Activated CD8-positive, alpha-beta T cell treated with anti-CD3 and anti-CD28 coated beads for 36 hours (primary cell): ENCODE measurements at regions not wholly inside any gene's neighbourhood (a gene's known extent, or its start where the extent isn't known, plus 50 kb on each side); places are given as distances from the start of the nearest gene placed in this dataset.
"Not testable (repeated sequence)": the region's sequence is repeated elsewhere in the genome, so short reads cannot be mapped to it uniquely, and the experiment has no call there.

Source experiments
- ATAC-seq: fragments of 200-7000 bp; cut with Tn5 transposase; one replicate; pipeline ENCODE4 v1.10.0; 2021; ENCODE audit warnings: mild to moderate bottlenecking, moderate library complexity
- CTCF ChIA-PET: fragments of 350-600 bp; sonication (Branson Sonifier 250); formaldehyde crosslinking; loops from one replicate; lab custom pipeline; 2021; ENCODE audit warnings: antibody characterized with exemption; lab: Charles Lee
- POLR2A ChIA-PET: fragments of 350-600 bp; sonication (Branson Sonifier 250); formaldehyde crosslinking; loops from one replicate; lab custom pipeline; 2021; ENCODE audit warnings: antibody characterized with exemption; lab: Charles Lee
- DNase-seq: peaks from one replicate; pipeline ENCODE4 v3.0.0-alpha.2; 2020
- H3K27ac Mint-ChIP-seq: one replicate; pipeline ENCODE4 v1.8.0; 2021; ENCODE audit warnings: mild to moderate bottlenecking, mixed read lengths
- H3K27me3 Mint-ChIP-seq: one replicate; pipeline ENCODE4 v1.8.0; 2021; ENCODE audit warnings: mixed read lengths
- H3K36me3 Mint-ChIP-seq: one replicate; pipeline ENCODE4 v1.8.0; 2021; ENCODE audit warnings: low read depth, mixed read lengths
- H3K4me1 Mint-ChIP-seq: one replicate; pipeline ENCODE4 v1.8.0; 2021; ENCODE audit warnings: low read depth, mixed read lengths
- H3K4me3 Mint-ChIP-seq: one replicate; pipeline ENCODE4 v1.8.0; 2021; ENCODE audit warnings: mild to moderate bottlenecking, moderate library complexity, mixed read lengths
- H3K9me3 Mint-ChIP-seq: one replicate; pipeline ENCODE4 v1.8.0; 2021; ENCODE audit warnings: mixed read lengths
- intact Hi-C: fragments of 100-400 bp; cut with micrococcal nuclease; formaldehyde crosslinking; loops from one replicate; pipeline ENCODE4 v1.10.0; 2022
- TF ChIP-seq, protein P1 (sequence below): fragments of 200-600 bp; IDR thresholded peaks from one replicate; pipeline ENCODE4 v1.8.0; 2022; ENCODE audit warnings: antibody characterized with exemption, mild to moderate bottlenecking

- no peaks in the 10 kb centered on the region for H3K36me3 Mint-ChIP-seq
- DNase-seq (peak; percentile 1), ATAC-seq (no peak)
- ChIA-PET POLR2A (no interaction called here), CTCF (no interaction called here)
- no peak overlapping the region for H3K4me3 Mint-ChIP-seq
- H3K27ac Mint-ChIP-seq, result no peak overlapping the region
- no peaks in the 10 kb centered on the region for H3K9me3 Mint-ChIP-seq
- intact Hi-C loops, result no loop called here
- no peaks in the 10 kb centered on the region for H3K4me1 Mint-ChIP-seq
- no peaks in the 10 kb centered on the region for H3K27me3 Mint-ChIP-seq
- TF ChIP-seq, protein P1, sequence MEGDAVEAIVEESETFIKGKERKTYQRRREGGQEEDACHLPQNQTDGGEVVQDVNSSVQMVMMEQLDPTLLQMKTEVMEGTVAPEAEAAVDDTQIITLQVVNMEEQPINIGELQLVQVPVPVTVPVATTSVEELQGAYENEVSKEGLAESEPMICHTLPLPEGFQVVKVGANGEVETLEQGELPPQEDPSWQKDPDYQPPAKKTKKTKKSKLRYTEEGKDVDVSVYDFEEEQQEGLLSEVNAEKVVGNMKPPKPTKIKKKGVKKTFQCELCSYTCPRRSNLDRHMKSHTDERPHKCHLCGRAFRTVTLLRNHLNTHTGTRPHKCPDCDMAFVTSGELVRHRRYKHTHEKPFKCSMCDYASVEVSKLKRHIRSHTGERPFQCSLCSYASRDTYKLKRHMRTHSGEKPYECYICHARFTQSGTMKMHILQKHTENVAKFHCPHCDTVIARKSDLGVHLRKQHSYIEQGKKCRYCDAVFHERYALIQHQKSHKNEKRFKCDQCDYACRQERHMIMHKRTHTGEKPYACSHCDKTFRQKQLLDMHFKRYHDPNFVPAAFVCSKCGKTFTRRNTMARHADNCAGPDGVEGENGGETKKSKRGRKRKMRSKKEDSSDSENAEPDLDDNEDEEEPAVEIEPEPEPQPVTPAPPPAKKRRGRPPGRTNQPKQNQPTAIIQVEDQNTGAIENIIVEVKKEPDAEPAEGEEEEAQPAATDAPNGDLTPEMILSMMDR, result no peak
Observed at GRCh38 chrY:14378217-14378616, 146.1 kb upstream of the NLGN4Y start.

DNA sequence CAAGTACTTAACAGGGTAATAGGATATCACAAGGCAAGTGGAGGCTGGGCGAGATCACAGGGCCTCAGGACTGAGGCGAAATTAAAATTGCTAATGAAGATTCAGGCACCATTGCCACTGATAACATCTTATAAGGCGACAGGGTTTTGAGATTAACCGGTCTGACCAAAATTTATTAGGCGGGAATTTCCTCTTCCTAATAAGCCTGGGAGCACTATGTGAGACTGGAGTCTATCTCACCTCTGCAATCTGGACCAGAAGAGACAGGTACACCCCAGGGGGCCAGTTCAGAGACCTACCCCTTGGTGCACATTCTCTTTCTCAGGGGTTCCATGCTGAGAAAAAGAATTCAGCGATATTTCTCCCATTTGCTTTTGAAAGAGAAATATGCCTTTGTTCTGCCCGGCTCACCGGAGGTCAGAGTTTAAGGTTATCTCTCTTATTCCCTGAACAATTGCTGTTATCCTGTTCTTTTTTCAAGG is 113.7 kb upstream of the NLGN4Y start:
- CTCF ChIA-PET, ATAC-seq, H3K9me3 Mint-ChIP-seq, H3K4me1 Mint-ChIP-seq, H3K27ac Mint-ChIP-seq, H3K36me3 Mint-ChIP-seq, intact Hi-C loops, POLR2A ChIA-PET, H3K27me3 Mint-ChIP-seq, H3K4me3 Mint-ChIP-seq, DNase-seq: not testable (repeated sequence)

DNA sequence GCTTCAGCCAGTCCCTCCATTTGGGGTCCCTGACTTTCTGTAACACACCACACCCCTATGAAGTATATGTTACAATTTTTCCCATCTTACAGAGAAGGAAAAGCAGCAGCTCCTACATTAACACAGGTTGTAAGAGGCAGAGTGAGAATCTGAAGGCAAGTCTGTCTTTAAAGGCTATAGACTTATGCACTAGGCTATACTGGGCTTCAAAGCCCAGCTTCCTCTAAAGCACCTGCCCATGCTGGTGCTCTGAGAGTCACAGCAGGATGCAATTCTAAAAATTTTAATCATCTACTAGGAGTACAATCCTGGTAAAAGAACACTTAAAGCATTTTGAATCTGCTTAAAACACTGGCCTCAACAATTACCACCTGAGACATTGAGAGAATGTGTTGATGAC is 113.0 kb upstream of the NLGN4Y start:
- ChIA-PET CTCF (no interaction called here), POLR2A (no interaction called here)
- no peaks in the 10 kb centered on the region for H3K9me3 Mint-ChIP-seq
- no peak overlapping the region for H3K27ac Mint-ChIP-seq
- no peaks in the 10 kb centered on the region for H3K36me3 Mint-ChIP-seq
- H3K4me1 Mint-ChIP-seq, result no peaks in the 10 kb centered on the region
- no peak overlapping the region for H3K4me3 Mint-ChIP-seq
- H3K27me3 Mint-ChIP-seq, result peaks cover 3% of the 10 kb centered on the region
- DNase-seq (no peak), ATAC-seq (no peak)
- TF ChIP-seq, protein P1, result no peak
- intact Hi-C loops, result no loop called here

GRCh38 chrY:14436546-14436945 is 87.8 kb upstream of the NLGN4Y start:
- DNase-seq (no peak), ATAC-seq (no peak)
- Mint-ChIP-seq H3K27me3 (peaks cover 2% of the 10 kb centered on the region), H3K4me1 (no peaks in the 10 kb centered on the region), H3K9me3 (no peaks in the 10 kb centered on the region), H3K4me3 (no peak overlapping the region), H3K27ac (no peak overlapping the region), H3K36me3 (no peaks in the 10 kb centered on the region)
- ChIA-PET POLR2A (no interaction called here), CTCF (no interaction called here)
- TF ChIP-seq, protein P1, result no peak
- intact Hi-C loops, result no loop called here

- Mint-ChIP-seq H3K27ac (no peak overlapping the region), H3K4me1 (no peaks in the 10 kb centered on the region), H3K4me3 (no peak overlapping the region), H3K36me3 (no peaks in the 10 kb centered on the region), H3K27me3 (no peaks in the 10 kb centered on the region), H3K9me3 (no peaks in the 10 kb centered on the region)
- POLR2A ChIA-PET, result no interaction called here
- ATAC-seq, result no peak
- intact Hi-C loops, result no loop called here
- TF ChIP-seq, protein P1, result no peak
- CTCF ChIA-PET, result no interaction called here
- no peak for DNase-seq
Observed at GRCh38 chrY:14437626-14438025, 86.7 kb upstream of the NLGN4Y start.

DNA sequence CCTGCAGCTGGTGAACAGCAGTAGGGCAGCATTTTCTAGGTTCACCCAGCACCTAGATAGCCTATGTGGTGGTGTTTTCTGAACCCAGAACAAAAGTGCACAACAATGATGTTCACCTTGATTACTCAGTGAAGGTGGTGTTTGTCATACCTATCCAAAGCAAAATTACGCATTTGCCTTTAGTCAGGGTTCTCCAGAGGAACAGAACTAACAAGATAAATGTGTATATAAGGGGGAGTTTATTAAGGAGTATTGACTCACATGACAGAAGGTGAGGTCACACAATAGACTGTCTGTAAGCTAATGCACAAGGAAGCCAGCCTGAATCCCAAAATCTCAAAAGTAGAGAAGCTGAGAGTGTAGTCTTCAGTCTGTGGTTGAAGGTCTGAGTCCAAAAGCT is 85.9 kb upstream of the NLGN4Y start:
- no peaks in the 10 kb centered on the region for H3K4me1 Mint-ChIP-seq
- ChIA-PET CTCF (no interaction called here), POLR2A (no interaction called here)
- DNase-seq (no peak), ATAC-seq (no peak)
- intact Hi-C loops, result no loop called here
- no peak overlapping the region for H3K4me3 Mint-ChIP-seq
- H3K27ac Mint-ChIP-seq, result no peak overlapping the region
- TF ChIP-seq, protein P1, result no peak
- no peaks in the 10 kb centered on the region for H3K9me3 Mint-ChIP-seq
- H3K27me3 Mint-ChIP-seq, result no peaks in the 10 kb centered on the region
- H3K36me3 Mint-ChIP-seq, result no peaks in the 10 kb centered on the region
